NB4 (cell line): ENCODE measurements at regions not wholly inside any gene's neighbourhood (a gene's known extent, or its start where the extent isn't known, plus 50 kb on each side); places are given as distances from the start of the nearest gene placed in this dataset.
A peak's percentile ranks its signal among the peaks of the same experiment; 100 is the strongest.

Source experiments
- DNase-seq: peaks from one replicate; pipeline ENCODE4 v3.0.0; 2010; ENCODE audit warnings: low read depth
- H3K4me3 ChIP-seq: one replicate; pipeline ENCODE4 v1.5.1; 2011; ENCODE audit warnings: mild to moderate bottlenecking, low read depth, low read length, moderate library complexity
- MYC ChIP-seq: IDR thresholded peaks from 2 replicates; pipeline ENCODE4 v1.6.1; 2011; ENCODE audit warnings: low read depth, low read length
- POLR2A ChIP-seq: IDR thresholded peaks from 2 replicates; pipeline ENCODE4 v1.6.1; 2011; ENCODE audit warnings: mild to moderate bottlenecking; ENCODE audit not compliant: insufficient read length; ENCODE audit errors: extremely low read depth
- TF ChIP-seq, protein P1 (sequence below): IDR thresholded peaks from one replicate; pipeline ENCODE4 v1.5.1; 2012; ENCODE audit warnings: low read depth, low read length
- TF ChIP-seq, protein P2 (sequence below): IDR thresholded peaks from 2 replicates; pipeline ENCODE4 v1.6.1; 2011; ENCODE audit warnings: low read depth, low read length

DNA sequence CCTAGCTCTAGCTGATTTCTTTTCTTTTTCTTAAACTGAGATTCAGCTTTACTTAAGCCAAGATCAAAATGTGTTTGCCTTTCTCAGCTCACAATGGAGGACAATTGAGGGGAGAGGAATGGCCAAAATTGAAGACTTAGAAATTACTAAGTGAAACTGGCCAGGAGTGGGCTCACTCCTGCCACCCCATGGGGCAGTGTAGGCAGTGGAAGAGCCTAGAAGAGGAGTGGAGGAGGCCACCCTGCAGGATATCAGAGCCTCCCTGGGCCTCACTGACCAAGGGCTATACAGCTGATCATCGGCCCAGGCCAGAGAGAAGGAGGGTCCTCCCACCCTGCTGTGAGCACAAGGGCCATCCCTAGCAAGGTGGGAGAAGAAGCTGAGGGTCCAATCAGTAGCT, 119.8 kb downstream of the CCT6B start:
- H3K4me3 ChIP-seq, result no peak overlapping the region
- DNase-seq, result peak; percentile 34
- TF ChIP-seq, protein P1, sequence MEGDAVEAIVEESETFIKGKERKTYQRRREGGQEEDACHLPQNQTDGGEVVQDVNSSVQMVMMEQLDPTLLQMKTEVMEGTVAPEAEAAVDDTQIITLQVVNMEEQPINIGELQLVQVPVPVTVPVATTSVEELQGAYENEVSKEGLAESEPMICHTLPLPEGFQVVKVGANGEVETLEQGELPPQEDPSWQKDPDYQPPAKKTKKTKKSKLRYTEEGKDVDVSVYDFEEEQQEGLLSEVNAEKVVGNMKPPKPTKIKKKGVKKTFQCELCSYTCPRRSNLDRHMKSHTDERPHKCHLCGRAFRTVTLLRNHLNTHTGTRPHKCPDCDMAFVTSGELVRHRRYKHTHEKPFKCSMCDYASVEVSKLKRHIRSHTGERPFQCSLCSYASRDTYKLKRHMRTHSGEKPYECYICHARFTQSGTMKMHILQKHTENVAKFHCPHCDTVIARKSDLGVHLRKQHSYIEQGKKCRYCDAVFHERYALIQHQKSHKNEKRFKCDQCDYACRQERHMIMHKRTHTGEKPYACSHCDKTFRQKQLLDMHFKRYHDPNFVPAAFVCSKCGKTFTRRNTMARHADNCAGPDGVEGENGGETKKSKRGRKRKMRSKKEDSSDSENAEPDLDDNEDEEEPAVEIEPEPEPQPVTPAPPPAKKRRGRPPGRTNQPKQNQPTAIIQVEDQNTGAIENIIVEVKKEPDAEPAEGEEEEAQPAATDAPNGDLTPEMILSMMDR, result peak; percentile 21
- TF ChIP-seq, protein P2, sequence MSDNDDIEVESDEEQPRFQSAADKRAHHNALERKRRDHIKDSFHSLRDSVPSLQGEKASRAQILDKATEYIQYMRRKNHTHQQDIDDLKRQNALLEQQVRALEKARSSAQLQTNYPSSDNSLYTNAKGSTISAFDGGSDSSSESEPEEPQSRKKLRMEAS, result no peak
- no peak for TF ChIP-seq POLR2A

DNA sequence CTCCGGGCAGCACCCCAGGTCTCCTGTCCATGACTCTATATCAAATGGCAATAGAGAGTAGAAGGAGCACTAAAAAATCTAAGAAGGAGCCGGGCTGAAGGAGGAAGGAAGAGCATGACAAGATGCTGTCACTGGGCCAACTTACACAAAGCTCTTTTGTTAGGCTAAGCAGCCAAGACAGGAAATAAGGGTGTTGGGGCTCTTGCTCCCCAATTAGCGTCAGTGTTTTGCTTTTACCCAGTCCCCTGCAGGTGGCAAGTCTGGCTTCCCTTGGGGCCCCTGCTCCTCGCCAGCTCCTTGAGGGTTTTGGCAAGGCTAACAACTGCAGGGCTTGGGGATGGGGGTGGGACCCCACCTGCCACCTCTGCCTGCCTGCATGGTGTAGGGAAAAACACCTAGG, 120.5 kb downstream of the CCT6B start:
- H3K4me3 ChIP-seq, result no peak overlapping the region
- DNase-seq, result no peak
- TF ChIP-seq, protein P1, result no peak
- TF ChIP-seq, protein P2, result no peak

- H3K4me3 ChIP-seq, result no peak overlapping the region
- no peak for TF ChIP-seq MYC
- TF ChIP-seq, protein P1, result no peak
- TF ChIP-seq POLR2A, result no peak
- TF ChIP-seq, protein P2, result no peak
- no peak for DNase-seq
Observed at GRCh38 chr17:34837876-34838478, 123.3 kb downstream of the CCT6B start.

- no peak overlapping the region for H3K4me3 ChIP-seq
- TF ChIP-seq, protein P1, result no peak
- TF ChIP-seq, protein P2, result no peak
- TF ChIP-seq MYC, result no peak
- no peak for TF ChIP-seq POLR2A
- DNase-seq, result no peak
Observed at GRCh38 chr17:34832376-34832775, 128.9 kb downstream of the CCT6B start.

- TF ChIP-seq, protein P1, result no peak
- TF ChIP-seq MYC (no peak), POLR2A (no peak)
- TF ChIP-seq, protein P2, result no peak
- no peak overlapping the region for H3K4me3 ChIP-seq
- DNase-seq, result no peak
Observed at GRCh38 chr17:34827008-34827407, 134.3 kb downstream of the CCT6B start.

DNA sequence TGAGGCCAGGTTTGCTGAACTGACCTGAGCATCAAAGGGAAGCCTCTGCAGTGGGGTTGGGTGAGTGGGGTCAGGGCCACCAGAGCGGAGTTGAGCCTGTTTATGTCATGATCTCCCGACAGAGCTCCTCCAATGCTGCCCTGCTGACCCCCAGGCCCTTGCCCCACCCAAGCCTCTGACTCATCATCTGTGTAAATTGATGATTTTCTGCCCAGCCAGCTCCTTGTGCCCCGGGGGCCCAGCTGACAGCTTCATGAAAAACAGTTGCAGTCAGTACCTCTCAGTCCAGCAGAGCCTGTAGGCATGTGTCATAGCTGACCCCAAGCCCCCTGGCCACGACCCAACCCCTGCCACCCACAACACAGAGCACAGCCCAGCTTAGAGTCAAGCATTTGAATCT, 134.9 kb downstream of the CCT6B start:
- no peak for DNase-seq
- TF ChIP-seq POLR2A (no peak), MYC (no peak)
- TF ChIP-seq, protein P1, result no peak
- TF ChIP-seq, protein P2, result no peak
- H3K4me3 ChIP-seq, result no peak overlapping the region
